Neural crest cell (in vitro differentiated cells): ENCODE measurements at regions not wholly inside any gene's neighbourhood (a gene's known extent, or its start where the extent isn't known, plus 50 kb on each side); places are given as distances from the start of the nearest gene placed in this dataset.

Experiments
- DNase-seq: peaks from one replicate; pipeline ENCODE4 v3.0.0; 2021; ENCODE audit warnings: low read depth, mixed read lengths, low spot score
- H3K27ac Mint-ChIP-seq: one replicate; pipeline ENCODE4 v1.8.0; 2021; ENCODE audit warnings: mild to moderate bottlenecking, mixed read lengths; ENCODE audit not compliant: unreplicated experiment
- H3K27me3 Mint-ChIP-seq: 2 replicates; pipeline ENCODE4 v1.8.0; 2021; ENCODE audit warnings: low read depth, mild to moderate bottlenecking, mixed read lengths
- H3K36me3 Mint-ChIP-seq: 2 replicates; pipeline ENCODE4 v1.8.0; 2021; ENCODE audit warnings: low read depth, mild to moderate bottlenecking, mixed read lengths
- H3K4me1 Mint-ChIP-seq: 2 replicates; pipeline ENCODE4 v1.8.0; 2021; ENCODE audit warnings: mixed read lengths
- H3K4me3 Mint-ChIP-seq: one replicate; pipeline ENCODE4 v1.8.0; 2021; ENCODE audit warnings: mild to moderate bottlenecking, mixed read lengths
- H3K9me3 Mint-ChIP-seq: 2 replicates; pipeline ENCODE4 v1.8.0; 2021; ENCODE audit warnings: mixed read lengths
- CTCF ChIP-seq: fragments of 200-600 bp; sonication (generic); conservative IDR thresholded peaks from 2 replicates; pipeline ENCODE4 v1.5.0; 2021; ENCODE audit warnings: antibody characterized with exemption, mild to moderate bottlenecking

GRCh38 chr10:2935647-2936386 is 131.5 kb upstream of the PFKP start:
- DNase-seq = no peak
- no peaks in the 10 kb centered on the region for H3K9me3 Mint-ChIP-seq
- H3K4me1 Mint-ChIP-seq = peaks cover 7% of the 10 kb centered on the region
- H3K36me3 Mint-ChIP-seq = no peaks in the 10 kb centered on the region
- no peak overlapping the region for H3K4me3 Mint-ChIP-seq
- no peak overlapping the region for H3K27ac Mint-ChIP-seq
- H3K27me3 Mint-ChIP-seq = peaks cover 3% of the 10 kb centered on the region
- TF ChIP-seq CTCF = no peak

- H3K27me3 Mint-ChIP-seq = peaks cover 1% of the 10 kb centered on the region
- no peak overlapping the region for H3K4me3 Mint-ChIP-seq
- no peak overlapping the region for H3K27ac Mint-ChIP-seq
- peaks cover 22% of the 10 kb centered on the region for H3K4me1 Mint-ChIP-seq
- H3K36me3 Mint-ChIP-seq = no peaks in the 10 kb centered on the region
- no peak for TF ChIP-seq CTCF
- H3K9me3 Mint-ChIP-seq = no peaks in the 10 kb centered on the region
- DNase-seq = no peak
Observed at GRCh38 chr10:2933924-2934323, 133.4 kb upstream of the PFKP start.

GRCh38 chr10:2933519-2933918 is 133.8 kb upstream of the PFKP start:
- TF ChIP-seq CTCF = no peak
- H3K4me3 Mint-ChIP-seq = no peak overlapping the region

GRCh38 chr10:2933071-2933470 is 134.3 kb upstream of the PFKP start:
- DNase-seq = no peak
- no peak for TF ChIP-seq CTCF
- Mint-ChIP-seq H3K4me3 (no peak overlapping the region), H3K27me3 (peaks cover 4% of the 10 kb centered on the region), H3K36me3 (no peaks in the 10 kb centered on the region), H3K27ac (no peak overlapping the region), H3K9me3 (no peaks in the 10 kb centered on the region), H3K4me1 (peaks cover 29% of the 10 kb centered on the region)

More at GRCh38 chr10:2933519-2933918, 133.8 kb upstream of the PFKP start:
- no peaks in the 10 kb centered on the region for H3K27me3 Mint-ChIP-seq
- peaks cover 25% of the 10 kb centered on the region for H3K4me1 Mint-ChIP-seq
- H3K27ac Mint-ChIP-seq = no peak overlapping the region
- no peaks in the 10 kb centered on the region for H3K9me3 Mint-ChIP-seq
- no peak for DNase-seq
- H3K36me3 Mint-ChIP-seq = no peaks in the 10 kb centered on the region

- H3K27ac Mint-ChIP-seq = no peak overlapping the region
- H3K4me3 Mint-ChIP-seq = no peak overlapping the region
- H3K4me1 Mint-ChIP-seq = peaks cover 31% of the 10 kb centered on the region
- H3K36me3 Mint-ChIP-seq = no peaks in the 10 kb centered on the region
- TF ChIP-seq CTCF = no peak
- H3K9me3 Mint-ChIP-seq = no peaks in the 10 kb centered on the region
- peaks cover 6% of the 10 kb centered on the region for H3K27me3 Mint-ChIP-seq
- no peak for DNase-seq
Observed at GRCh38 chr10:2929480-2930258, 137.7 kb upstream of the PFKP start.
